Common myeloid progenitor, CD34-positive (primary cell): ENCODE measurements at regions not wholly inside any gene's neighbourhood (a gene's known extent, or its start where the extent isn't known, plus 50 kb on each side); places are given as distances from the start of the nearest gene placed in this dataset.

Experiments
- CTCF ChIA-PET: fragments of 350-600 bp; sonication (Branson Sonifier 250); formaldehyde crosslinking; loops from one replicate; lab custom pipeline; 2021; ENCODE audit warnings: antibody characterized with exemption; lab: Charles Lee
- POLR2A ChIA-PET: fragments of 350-600 bp; sonication (Branson Sonifier 250); formaldehyde crosslinking; loops from one replicate; lab custom pipeline; 2021; ENCODE audit warnings: antibody characterized with exemption; lab: Charles Lee
- DNase-seq, 3 donors: peaks; one replicate each; pipeline versions ENCODE4 v3.0.0 to v3.0.0-alpha.2; 2013
- H3K27ac ChIP-seq, 2 experiments: 1 replicate in 1 of 2; 2 replicates in 1 of 2; pipeline ENCODE4 v1.7.0; 2013; ENCODE audit warnings: inconsistent platforms in 2 of 2, low read length in 2 of 2, mild to moderate bottlenecking in 2 of 2, low read depth in 1 of 2, moderate library complexity in 1 of 2; ENCODE audit not compliant: severe bottlenecking in 2 of 2, insufficient read depth in 1 of 2, poor library complexity in 1 of 2
- H3K27me3 ChIP-seq, 5 experiments: replicated peaks in 2 of 5; 1 replicate in 3 of 5; 2 replicates in 2 of 5; pipeline versions ENCODE4 v1.6.1 to v1.7.0; 2013; ENCODE audit warnings: low read length in 4 of 5, mild to moderate bottlenecking in 2 of 5, moderate library complexity in 2 of 5, inconsistent platforms in 1 of 5; ENCODE audit not compliant: insufficient read depth in 5 of 5, control insufficient read depth in 4 of 5
- H3K36me3 ChIP-seq, 4 experiments: 1 replicate in 2 of 4; 2 replicates in 2 of 4; pipeline versions ENCODE4 v1.6.1 to v1.7.0; 2013; ENCODE audit warnings: low read length in 3 of 4, control low read depth in 1 of 4, mild to moderate bottlenecking in 1 of 4; ENCODE audit not compliant: control insufficient read depth in 4 of 4, insufficient read depth in 4 of 4
- H3K4me1 ChIP-seq, 4 experiments: 1 replicate in 3 of 4; 2 replicates in 1 of 4; pipeline versions ENCODE4 v1.6.1 to v1.7.1; 2013; ENCODE audit warnings: low read length in 3 of 4, mild to moderate bottlenecking in 3 of 4, control low read depth in 1 of 4, inconsistent platforms in 1 of 4, moderate library complexity in 1 of 4; ENCODE audit not compliant: control insufficient read depth in 4 of 4, insufficient read depth in 4 of 4; ENCODE audit errors: control extremely low read depth in 1 of 4
- H3K4me3 ChIP-seq, 7 experiments: 1 replicate in 4 of 7; 2 replicates in 3 of 7; pipeline versions ENCODE4 v1.5.1 to v1.7.0; 2013; ENCODE audit warnings: mild to moderate bottlenecking in 7 of 7, low read length in 6 of 7, moderate library complexity in 6 of 7, inconsistent platforms in 2 of 7, low read depth in 2 of 7, control low read depth in 1 of 7; ENCODE audit not compliant: insufficient read depth in 4 of 7, control insufficient read depth in 1 of 7; ENCODE audit errors: extremely low read depth in 1 of 7
- H3K9me3 ChIP-seq, 5 experiments: 1 replicate in 4 of 5; 2 replicates in 1 of 5; pipeline versions ENCODE4 v1.6.1 to v1.7.1; 2013; ENCODE audit warnings: low read length in 4 of 5, mild to moderate bottlenecking in 2 of 5, inconsistent platforms in 1 of 5, low read depth in 1 of 5, moderate library complexity in 1 of 5; ENCODE audit not compliant: control insufficient read depth in 4 of 5, insufficient read depth in 2 of 5; ENCODE audit errors: control extremely low read depth in 1 of 5
- WGBS: methylation state at CpG from one replicate; pipeline ENCODE4 v1.1.5; 2013; ENCODE audit not compliant: insufficient coverage; 5-methylcytosine and 5-hydroxymethylcytosine counted together

GRCh38 chr7:84941936-84942335 is 244.9 kb downstream of the SEMA3D start:
- ChIA-PET CTCF (no interaction called here), POLR2A (no interaction called here)
- no peaks in the 10 kb centered on the region for H3K27me3 ChIP-seq
- no peak overlapping the region for H3K27ac ChIP-seq
- H3K9me3 ChIP-seq = peaks cover 0 to 1% (median 0%) of the 10 kb centered on the region in 5 experiments
- H3K4me1 ChIP-seq = no peaks in the 10 kb centered on the region
- DNase-seq = no peak
- no peak overlapping the region for H3K4me3 ChIP-seq
- no peaks in the 10 kb centered on the region for H3K36me3 ChIP-seq
- 100% methylated on average over 2 of the region's 4 CpGs for WGBS

DNA sequence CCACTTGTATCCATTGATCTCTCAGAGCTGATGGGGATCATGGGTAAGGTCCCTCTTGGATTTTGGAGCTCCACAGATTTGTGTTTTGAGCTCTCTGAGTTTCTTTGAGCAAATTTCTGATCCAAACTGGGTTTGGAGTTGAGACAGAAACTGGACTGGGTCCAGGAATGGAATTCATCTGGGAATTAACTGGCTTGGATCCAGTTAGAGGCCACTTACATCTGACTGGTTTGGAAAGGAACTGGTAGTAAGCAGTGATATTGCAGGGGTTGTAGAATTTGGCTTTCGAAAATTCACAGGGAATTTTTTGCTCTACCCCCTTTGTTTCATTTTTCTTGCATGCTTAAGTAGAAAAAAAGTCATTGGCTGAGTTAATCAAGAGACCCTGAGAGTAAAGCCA is 245.6 kb downstream of the SEMA3D start:
- Histone ChIP-seq H3K4me1 (no peaks in the 10 kb centered on the region), H3K36me3 (no peaks in the 10 kb centered on the region), H3K9me3 (peaks cover 0 to 1% (median 0%) of the 10 kb centered on the region in 5 experiments), H3K27ac (no peak overlapping the region), H3K27me3 (no peaks in the 10 kb centered on the region), H3K4me3 (no peak overlapping the region)
- no peak for DNase-seq
- no CpG with 5 or more reads among the region's 1 CpG for WGBS
- CTCF ChIA-PET = no interaction called here
- POLR2A ChIA-PET = no interaction called here

- ChIA-PET POLR2A (no interaction called here), CTCF (interaction anchor here (0.9 kb wide), 1 partner anchor 9 kb away, joined by 3 read pairs; no protein-coding TSS in a partner anchor)
- Histone ChIP-seq H3K9me3 (peaks cover 0 to 1% (median 0%) of the 10 kb centered on the region in 5 experiments), H3K27me3 (no peaks in the 10 kb centered on the region), H3K36me3 (no peaks in the 10 kb centered on the region), H3K4me3 (no peak overlapping the region), H3K4me1 (no peaks in the 10 kb centered on the region), H3K27ac (no peak overlapping the region)
- DNase-seq = no peak
- 92% methylated on average over 17 of the region's 32 CpGs for WGBS
Measured at GRCh38 chr7:84939888-84940287, 247.0 kb downstream of the SEMA3D start.

GRCh38 chr7:84939442-84939841 is 247.4 kb downstream of the SEMA3D start:
- no peak for DNase-seq
- ChIA-PET CTCF (no interaction called here), POLR2A (no interaction called here)
- Histone ChIP-seq H3K36me3 (no peaks in the 10 kb centered on the region), H3K4me3 (no peak overlapping the region), H3K27ac (no peak overlapping the region), H3K9me3 (peaks cover 0 to 1% (median 0%) of the 10 kb centered on the region in 5 experiments), H3K27me3 (no peaks in the 10 kb centered on the region), H3K4me1 (no peaks in the 10 kb centered on the region)
- WGBS = 94% methylated on average over 5 of the region's 7 CpGs

DNA sequence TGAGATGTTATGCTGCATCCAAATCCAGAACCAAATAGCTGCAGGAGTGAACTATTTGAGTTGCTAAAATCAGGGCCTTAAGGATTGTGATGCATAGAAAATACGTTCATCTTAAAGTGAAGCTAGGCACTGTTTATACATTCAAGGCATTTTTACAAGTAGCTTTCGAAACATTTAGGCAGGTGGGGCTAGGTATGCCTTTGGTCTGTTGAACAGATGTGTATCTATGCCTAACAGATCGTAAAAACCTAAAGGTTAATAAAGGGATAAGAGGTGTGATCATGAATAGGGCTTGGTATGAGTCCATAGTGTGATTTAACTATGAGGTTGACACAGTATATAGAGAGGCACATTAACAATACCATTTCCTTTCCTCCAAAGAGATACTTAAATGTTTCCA is 262.5 kb downstream of the SEMA3D start:
- 94% methylated on average over 3 of the region's 3 CpGs for WGBS
- no peak overlapping the region for H3K4me3 ChIP-seq
- H3K36me3 ChIP-seq = no peaks in the 10 kb centered on the region
- H3K27me3 ChIP-seq = no peaks in the 10 kb centered on the region
- ChIA-PET POLR2A (no interaction called here), CTCF (no interaction called here)
- no peaks in the 10 kb centered on the region for H3K4me1 ChIP-seq
- H3K9me3 ChIP-seq = no peaks in the 10 kb centered on the region
- DNase-seq = no peak
- H3K27ac ChIP-seq = no peak overlapping the region

DNA sequence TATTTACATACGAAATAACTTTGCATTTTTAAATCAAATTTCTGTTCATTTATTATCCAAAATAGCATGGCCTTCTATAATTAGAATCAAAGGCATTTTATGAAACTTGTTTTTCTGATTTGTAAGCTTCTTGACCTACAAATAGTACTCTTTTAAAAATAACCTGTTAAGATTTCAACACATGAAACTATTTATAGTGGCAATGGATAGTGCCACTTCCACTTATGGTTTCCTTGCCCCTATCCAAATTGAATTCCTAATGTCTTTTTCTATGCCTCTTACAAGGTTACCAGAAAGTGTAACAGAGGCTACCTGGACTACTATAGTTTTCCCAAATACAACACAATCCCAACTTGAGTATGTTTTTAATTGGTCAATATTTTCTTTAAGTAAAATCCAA is 263.5 kb downstream of the SEMA3D start:
- Histone ChIP-seq H3K27ac (no peak overlapping the region), H3K4me1 (no peaks in the 10 kb centered on the region), H3K4me3 (no peak overlapping the region), H3K9me3 (no peaks in the 10 kb centered on the region), H3K36me3 (no peaks in the 10 kb centered on the region), H3K27me3 (no peaks in the 10 kb centered on the region)
- WGBS = no CpG with 5 or more reads among the region's 1 CpG
- no peak for DNase-seq
- ChIA-PET CTCF (no interaction called here), POLR2A (no interaction called here)

GRCh38 chr7:84921154-84921553 is 265.7 kb downstream of the SEMA3D start:
- ChIA-PET CTCF (no interaction called here), POLR2A (no interaction called here)
- DNase-seq = no peak
- H3K36me3 ChIP-seq = no peaks in the 10 kb centered on the region
- no peaks in the 10 kb centered on the region for H3K27me3 ChIP-seq
- no peak overlapping the region for H3K27ac ChIP-seq
- no CpG with 5 or more reads among the region's 2 CpGs for WGBS
- H3K4me1 ChIP-seq = no peaks in the 10 kb centered on the region
- no peaks in the 10 kb centered on the region for H3K9me3 ChIP-seq
- H3K4me3 ChIP-seq = no peak overlapping the region
